ENCODE measurements at regions not wholly inside any gene's neighbourhood (a gene's known extent, or its start where the extent isn't known, plus 50 kb on each side); places are given as distances from the start of the nearest gene placed in this dataset.

DNA sequence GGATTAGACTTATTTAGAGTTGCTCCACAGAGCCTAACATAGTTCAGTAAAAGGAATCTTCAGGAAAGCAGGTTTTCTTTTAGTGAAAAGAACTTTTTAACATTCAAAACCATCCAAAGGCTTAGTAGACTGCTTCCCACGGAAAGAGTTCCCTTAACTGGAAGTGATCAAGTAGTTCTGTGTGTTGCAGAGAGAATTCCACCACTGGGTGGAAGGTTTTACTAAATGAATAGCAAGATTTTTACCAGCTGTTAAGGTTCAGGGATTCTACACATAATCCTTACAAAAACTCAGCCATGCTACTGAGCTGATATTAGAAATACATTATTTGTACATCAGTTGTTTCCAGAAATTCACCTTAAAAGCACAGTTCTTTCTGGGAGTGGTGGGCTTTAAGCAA, 119.7 kb downstream of the GDAP2 start:
- no peak for DNase-seq

DNA sequence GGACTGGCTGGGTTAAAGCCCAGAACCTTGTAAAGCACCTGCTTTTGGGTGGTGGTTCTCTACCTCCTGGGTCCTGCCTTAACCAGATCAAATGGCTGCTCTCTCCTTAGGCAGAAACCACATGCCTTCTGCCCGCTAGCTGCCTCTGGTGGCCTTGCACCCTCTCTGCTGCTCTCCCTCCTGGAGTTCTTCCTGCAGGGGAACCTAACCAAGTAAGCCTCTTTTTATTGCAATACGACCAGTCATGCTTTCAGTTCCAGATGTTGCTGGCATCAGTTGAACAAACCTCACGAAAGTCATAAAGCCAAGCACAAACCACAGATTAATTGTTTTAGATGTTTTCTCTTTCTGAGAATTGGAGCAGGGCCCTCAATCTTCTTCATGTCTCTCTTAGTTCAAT, 118.9 kb downstream of the GDAP2 start:
- DNase-seq, result no peak

DNA sequence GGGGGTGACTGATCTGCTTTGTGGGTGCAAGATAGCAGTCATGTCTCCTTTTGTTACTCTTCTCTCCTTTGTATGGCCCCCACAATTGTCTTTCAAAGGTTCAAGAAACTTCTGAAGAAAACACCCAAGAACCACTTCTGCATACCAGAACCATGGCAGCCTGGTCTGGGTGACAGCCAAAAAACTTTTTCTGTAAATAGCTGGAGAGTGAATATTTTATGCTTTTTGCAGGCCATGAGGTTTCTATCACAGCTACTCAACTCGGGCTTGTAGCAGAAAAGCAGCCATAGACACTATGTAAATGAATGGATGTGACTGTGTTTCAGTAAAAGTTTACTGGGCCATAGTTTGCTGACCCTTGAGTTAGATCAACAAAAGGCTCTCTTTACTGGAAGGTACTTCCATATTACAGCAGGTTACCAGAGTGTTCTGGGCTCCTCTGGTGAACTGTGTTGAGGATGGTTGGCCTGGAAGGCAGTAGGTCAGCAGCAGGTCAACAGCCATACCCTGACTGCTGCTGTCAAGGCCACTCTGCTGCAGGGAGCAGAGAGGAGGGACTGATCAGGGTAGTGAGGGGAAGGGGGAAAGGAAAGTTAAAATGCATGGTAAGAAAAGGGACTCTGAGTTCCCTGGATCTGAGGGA, 116.4 kb downstream of the GDAP2 start:
- DNase-seq, result no peak
